Gastroesophageal sphincter (tissue), 3 donors: ENCODE measurements at regions not wholly inside any gene's neighbourhood (a gene's known extent, or its start where the extent isn't known, plus 50 kb on each side); places are given as distances from the start of the nearest gene placed in this dataset.

Experiments
- CTCF ChIP-seq, 4 experiments: fragments of 200-600 bp in 2 of 4; fragments of 450-650 bp in 2 of 4; sonication (generic) in 1 of 4; IDR thresholded peaks; one replicate each; pipeline ENCODE4 v1.5.1; 2017 to 2019; ENCODE audit warnings: antibody characterized with exemption in 4 of 4, mild to moderate bottlenecking in 2 of 4, moderate library complexity in 2 of 4
- EP300 ChIP-seq: sonication (generic); formaldehyde crosslinking; IDR thresholded peaks from one replicate; pipeline ENCODE4 v1.6.1; 2017; ENCODE audit warnings: antibody characterized with exemption, mild to moderate bottlenecking
- POLR2AphosphoS5 ChIP-seq: sonication (generic); formaldehyde crosslinking; IDR thresholded peaks from one replicate; pipeline ENCODE4 v1.6.1; 2017; ENCODE audit warnings: antibody characterized with exemption

DNA sequence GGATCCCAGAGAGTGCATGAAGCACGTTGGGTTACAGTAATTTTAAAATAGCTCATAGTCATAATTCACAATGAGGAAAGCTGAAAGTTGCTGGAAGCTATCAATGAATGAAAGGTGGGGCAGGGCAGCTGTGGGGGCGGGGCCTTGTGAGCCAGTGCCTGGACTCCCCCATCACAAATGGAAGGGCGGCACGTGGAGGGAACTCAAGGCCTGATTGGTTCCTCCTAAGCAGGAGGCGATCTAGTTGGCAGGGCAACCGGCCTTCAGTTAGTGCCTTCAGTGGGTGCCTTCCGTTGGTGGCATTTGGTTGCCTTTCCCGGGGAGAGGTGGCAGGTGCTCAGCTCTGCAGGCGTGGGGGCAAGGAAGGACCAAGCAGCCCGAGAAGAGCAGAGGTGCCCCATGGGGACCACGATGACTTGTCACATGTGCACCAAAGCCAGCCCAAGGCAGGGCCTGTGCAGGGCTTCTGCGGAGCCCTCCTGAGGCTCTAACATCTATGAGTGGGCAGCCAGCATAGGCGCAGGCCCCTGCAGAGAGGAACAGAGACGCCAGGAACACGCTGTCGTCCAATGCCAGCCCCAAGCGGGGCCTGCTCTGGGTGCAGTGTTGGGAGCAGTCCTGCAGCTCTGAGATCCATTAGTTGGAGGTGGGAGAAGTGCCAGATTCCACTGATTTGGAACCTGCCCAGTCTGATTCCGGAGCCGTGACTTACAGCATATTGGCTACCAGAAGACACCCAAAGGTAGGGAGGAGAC is 59.8 kb upstream of the PDSS1 start:
- TF ChIP-seq EP300, result no peak
- no peak for TF ChIP-seq CTCF (IDR thresholded peaks at IDR 0.05)
- no peak for TF ChIP-seq POLR2AphosphoS5
